Karpas-422 (cell line): ENCODE measurements at regions not wholly inside any gene's neighbourhood (a gene's known extent, or its start where the extent isn't known, plus 50 kb on each side); places are given as distances from the start of the nearest gene placed in this dataset.
"Not testable (repeated sequence)": the region's sequence is repeated elsewhere in the genome, so short reads cannot be mapped to it uniquely, and the experiment has no call there.

Experiments used
- DNase-seq: peaks from one replicate; pipeline ENCODE4 v3.0.0-alpha.2; 2015
- H2AFZ ChIP-seq: fragments of 200-600 bp; sonication (generic); 2 replicates; pipeline ENCODE4 v1.6.1; 2014; ENCODE audit warnings: antibody characterized with exemption, low read length, mixed read lengths
- H3K27ac ChIP-seq: fragments of 200-600 bp; sonication (generic); 2 replicates; pipeline ENCODE4 v1.5.1; 2014; ENCODE audit warnings: mild to moderate bottlenecking, low read length, moderate library complexity
- H3K27me3 ChIP-seq: fragments of 200-600 bp; sonication (generic); 2 replicates; pipeline ENCODE4 v1.6.1; 2014; ENCODE audit warnings: low read length, mixed read lengths
- H3K36me3 ChIP-seq: fragments of 200-600 bp; sonication (generic); 2 replicates; pipeline ENCODE4 v1.6.1; 2014; ENCODE audit warnings: low read length, mixed read lengths; ENCODE audit not compliant: insufficient read depth
- H3K4me1 ChIP-seq: fragments of 200-600 bp; sonication (generic); 2 replicates; pipeline ENCODE4 v1.6.1; 2014; ENCODE audit warnings: mild to moderate bottlenecking, low read length, mixed read lengths
- H3K4me2 ChIP-seq: fragments of 200-600 bp; sonication (generic); 2 replicates; pipeline ENCODE4 v1.6.1; 2014; ENCODE audit warnings: low read length, low read depth, mild to moderate bottlenecking; ENCODE audit not compliant: poor library complexity, severe bottlenecking
- H3K4me3 ChIP-seq: fragments of 200-600 bp; sonication (generic); 2 replicates; pipeline ENCODE4 v1.5.1; 2014; ENCODE audit warnings: mild to moderate bottlenecking, antibody characterized with exemption, low read length, mixed read lengths
- H3K79me2 ChIP-seq: fragments of 200-600 bp; sonication (generic); 2 replicates; pipeline ENCODE4 v1.6.1; 2014; ENCODE audit warnings: mild to moderate bottlenecking, low read length, mixed read lengths
- H3K9ac ChIP-seq: fragments of 200-600 bp; sonication (generic); 2 replicates; pipeline ENCODE4 v1.6.0; 2014; ENCODE audit warnings: low read length
- H3K9me2 ChIP-seq: fragments of 200-600 bp; sonication (generic), shearing (Covaris generic); replicated peaks from 2 replicates; pipeline ENCODE4 v1.6.0; 2014; ENCODE audit warnings: mild to moderate bottlenecking, low read length, moderate library complexity; ENCODE audit not compliant: insufficient read depth
- H3K9me3 ChIP-seq: fragments of 300-700, 200-600 bp; sonication (generic); 2 replicates; pipeline ENCODE4 v1.6.1; 2014; ENCODE audit warnings: low read length, mixed read lengths
- H4K20me1 ChIP-seq: fragments of 200-600 bp; sonication (generic); 2 replicates; pipeline ENCODE4 v1.6.1; 2014; ENCODE audit warnings: mild to moderate bottlenecking, antibody characterized with exemption, low read length, low read depth; ENCODE audit not compliant: insufficient read depth

GRCh38 chrX:148080593-148080992 lies 99.5 kb downstream of the FMR1NB start:
- Histone ChIP-seq H2AFZ (no peak overlapping the region), H3K9me3 (no peaks in the 10 kb centered on the region), H3K4me1 (peaks cover 10% of the 10 kb centered on the region), H3K4me3 (no peak overlapping the region), H3K4me2 (no peak overlapping the region), H3K27ac (no peak overlapping the region), H3K9ac (no peak overlapping the region), H3K27me3 (no peaks in the 10 kb centered on the region), H3K9me2 (no peaks in the 10 kb centered on the region), H4K20me1 (no peaks in the 10 kb centered on the region), H3K36me3 (no peaks in the 10 kb centered on the region), H3K79me2 (no peaks in the 10 kb centered on the region)
- DNase-seq, result no peak

- Histone ChIP-seq H3K9me3 (no peaks in the 10 kb centered on the region), H3K9ac (no peak overlapping the region), H3K4me3 (no peak overlapping the region), H3K27ac (no peak overlapping the region), H3K4me1 (no peaks in the 10 kb centered on the region), H3K4me2 (no peak overlapping the region), H2AFZ (no peak overlapping the region), H4K20me1 (no peaks in the 10 kb centered on the region), H3K27me3 (no peaks in the 10 kb centered on the region), H3K9me2 (no peaks in the 10 kb centered on the region), H3K79me2 (no peaks in the 10 kb centered on the region), H3K36me3 (no peaks in the 10 kb centered on the region)
- no peak for DNase-seq
Observed at GRCh38 chrX:148084611-148085010, 103.5 kb downstream of the FMR1NB start.

- Histone ChIP-seq H4K20me1 (no peaks in the 10 kb centered on the region), H3K36me3 (no peaks in the 10 kb centered on the region), H3K27me3 (no peaks in the 10 kb centered on the region), H3K4me3 (no peak overlapping the region), H3K9me3 (peaks cover 4% of the 10 kb centered on the region; the same call in 1 of the 2 replicates), H3K9me2 (no peaks in the 10 kb centered on the region), H3K4me1 (peaks cover 6% of the 10 kb centered on the region), H3K4me2 (no peak overlapping the region), H3K27ac (no peak overlapping the region), H2AFZ (no peak overlapping the region), H3K9ac (no peak overlapping the region), H3K79me2 (no peaks in the 10 kb centered on the region)
- DNase-seq, result no peak
Observed at GRCh38 chrX:148120151-148120550, 139.0 kb downstream of the FMR1NB start.

- no peak overlapping the region for H3K27ac ChIP-seq
- peaks cover 4% of the 10 kb centered on the region; the same call in 1 of the 2 replicates for H3K9me3 ChIP-seq
- no peaks in the 10 kb centered on the region for H3K36me3 ChIP-seq
- no peak overlapping the region for H2AFZ ChIP-seq
- H3K4me2 ChIP-seq, result no peak overlapping the region
- H3K9ac ChIP-seq, result no peak overlapping the region
- no peaks in the 10 kb centered on the region for H3K79me2 ChIP-seq
- no peaks in the 10 kb centered on the region for H4K20me1 ChIP-seq
- no peaks in the 10 kb centered on the region for H3K27me3 ChIP-seq
- peaks cover 6% of the 10 kb centered on the region for H3K4me1 ChIP-seq
- H3K9me2 ChIP-seq, result no peaks in the 10 kb centered on the region
- H3K4me3 ChIP-seq, result no peak overlapping the region
- DNase-seq, result no peak
Observed at GRCh38 chrX:148120999-148121623, 140.0 kb downstream of the FMR1NB start.

GRCh38 chrX:148128872-148129505 lies 147.9 kb downstream of the FMR1NB start:
- H2AFZ ChIP-seq, H3K79me2 ChIP-seq, DNase-seq, H3K27me3 ChIP-seq, H3K27ac ChIP-seq, H3K9ac ChIP-seq, H3K4me3 ChIP-seq, H3K9me2 ChIP-seq, H3K9me3 ChIP-seq, H4K20me1 ChIP-seq, H3K36me3 ChIP-seq, H3K4me2 ChIP-seq: not testable (repeated sequence)
- H3K4me1 ChIP-seq, result peaks cover 16% of the 10 kb centered on the region

- Histone ChIP-seq H3K9me3 (no peaks in the 10 kb centered on the region), H3K9me2 (no peaks in the 10 kb centered on the region), H4K20me1 (no peaks in the 10 kb centered on the region), H3K27me3 (no peaks in the 10 kb centered on the region), H3K9ac (peak overlapping the region; percentile 37), H3K4me2 (peak overlapping the region; percentile 50), H3K4me3 (no peak overlapping the region), H3K36me3 (no peaks in the 10 kb centered on the region), H3K79me2 (no peaks in the 10 kb centered on the region), H3K27ac (peak overlapping the region; percentile 89), H2AFZ (peak overlapping the region; percentile 41; the same call in 1 of the 2 replicates), H3K4me1 (peaks cover 33% of the 10 kb centered on the region)
- DNase-seq, result peak; percentile 88
Observed at GRCh38 chrX:148133105-148133725, 152.1 kb downstream of the FMR1NB start.

GRCh38 chrX:148134578-148134977 lies 153.4 kb downstream of the FMR1NB start:
- peak overlapping the region; percentile 37 for H3K9ac ChIP-seq
- H3K4me2 ChIP-seq, result peak overlapping the region; percentile 50
- peaks cover 33% of the 10 kb centered on the region for H3K4me1 ChIP-seq
- peak overlapping the region; percentile 89 for H3K27ac ChIP-seq
- peak overlapping the region; percentile 41 for H2AFZ ChIP-seq
- DNase-seq, result peak; percentile 78
- H3K36me3 ChIP-seq, result no peaks in the 10 kb centered on the region
- H3K79me2 ChIP-seq, result no peaks in the 10 kb centered on the region
- H3K4me3 ChIP-seq, result no peak overlapping the region
- no peaks in the 10 kb centered on the region for H3K9me3 ChIP-seq
- H4K20me1 ChIP-seq, result no peaks in the 10 kb centered on the region
- no peaks in the 10 kb centered on the region for H3K9me2 ChIP-seq
- no peaks in the 10 kb centered on the region for H3K27me3 ChIP-seq

GRCh38 chrX:148135738-148136137 lies 154.6 kb downstream of the FMR1NB start:
- Histone ChIP-seq H3K9ac (no peak overlapping the region), H3K36me3 (no peaks in the 10 kb centered on the region), H2AFZ (no peak overlapping the region), H3K9me2 (no peaks in the 10 kb centered on the region), H3K27me3 (no peaks in the 10 kb centered on the region), H3K79me2 (no peaks in the 10 kb centered on the region), H3K27ac (peak overlapping the region; percentile 89; the same call in 1 of the 2 replicates), H3K4me2 (no peak overlapping the region), H3K4me3 (no peak overlapping the region), H3K9me3 (no peaks in the 10 kb centered on the region), H3K4me1 (peaks cover 33% of the 10 kb centered on the region), H4K20me1 (no peaks in the 10 kb centered on the region)
- no peak for DNase-seq
